ENCODE measurements at regions not wholly inside any gene's neighbourhood (a gene's known extent, or its start where the extent isn't known, plus 50 kb on each side); places are given as distances from the start of the nearest gene placed in this dataset.

GRCh38 chr5:97365163-97365845 is 182.3 kb upstream of the RIOK2 start:
- Histone ChIP-seq H4K5ac (ENCODE audit: low read depth, low read length) (no peak overlapping the region), H2AFZ (replicated peaks; ENCODE audit: low read length, poor library complexity) (no peak overlapping the region), H3K36me3 (ENCODE audit: control insufficient read depth, insufficient read depth, low read length) (no peaks in the 10 kb centered on the region), H3K23ac (ENCODE audit: low read depth, low read length) (no peak overlapping the region), H2AK5ac (ENCODE audit: low read depth, low read length) (no peak overlapping the region), H2BK15ac (ENCODE audit: low read depth, low read length) (no peak overlapping the region), H4K8ac (ENCODE audit: low read depth in 2 of 2, low read length in 2 of 2) (no peak overlapping the region), H3K4me1 (ENCODE audit: control insufficient read depth, insufficient read depth, low read length) (no peaks in the 10 kb centered on the region), H3K79me1 (ENCODE audit: low read depth in 1 of 2, low read length in 2 of 2) (no peaks in the 10 kb centered on the region), H3K27me3 (ENCODE audit: control insufficient read depth, insufficient read depth, low read length) (no peaks in the 10 kb centered on the region), H3K27ac (ENCODE audit: insufficient read depth, low read length) (no peak overlapping the region), H3K18ac (ENCODE audit: low read depth, low read length) (no peak overlapping the region), H4K91ac (ENCODE audit: insufficient read depth, low read depth, low read length) (no peak overlapping the region), H3K9me1 (ENCODE audit: insufficient read depth, low read length) (no peaks in the 10 kb centered on the region), H3K9ac (ENCODE audit: low read depth, low read length) (no peak overlapping the region), H2BK120ac (ENCODE audit: low read depth, low read length) (no peak overlapping the region), H3K14ac (replicated peaks; ENCODE audit: low read depth, low read length) (no peak overlapping the region), H3K9me3 (ENCODE audit: control insufficient read depth, insufficient read depth, low read length) (no peaks in the 10 kb centered on the region), H2AK9ac (replicated peaks; ENCODE audit: low read depth, low read length, poor library complexity) (no peak overlapping the region), H3K4ac (ENCODE audit: low read depth, low read length) (no peak overlapping the region), H2BK5ac (ENCODE audit: low read depth, low read length, poor library complexity, severe bottlenecking) (no peak overlapping the region), H3K56ac (ENCODE audit: extremely low read depth, insufficient read depth, low read length) (no peak overlapping the region), H4K20me1 (ENCODE audit: insufficient read depth, low read length) (no peaks in the 10 kb centered on the region), H3K4me3 (ENCODE audit: insufficient read depth, low read depth, low read length) (no peak overlapping the region), H2BK20ac (ENCODE audit: low read depth, low read length) (no peak overlapping the region), H3K4me2 (ENCODE audit: low read depth, low read length) (no peak overlapping the region)
- dilution Hi-C loops (cut with HindIII; ENCODE audit: low sequenced_read_pairs, unreplicated experiment) (no loop called here), in situ Hi-C loops (cut with MboI; ENCODE audit: low sequenced_read_pairs) (no loop called here), intact Hi-C loops (cut with micrococcal nuclease) (no loop called here)
- ChIA-PET POLR2A (ENCODE audit: unreplicated experiment) (no interaction called here), CTCF (no interaction called here)
- TF ChIP-seq FOS (IDR thresholded peaks at IDR 0.05; ENCODE audit: low read depth, low read length) (no peak), RFX5 (IDR thresholded peaks at IDR 0.05; ENCODE audit: low read depth, low read length) (no peak), NFE2L2 (IDR thresholded peaks at IDR 0.05; ENCODE audit: low read depth, low read length) (no peak), BHLHE40 (IDR thresholded peaks at IDR 0.05; ENCODE audit: low read depth, low read length) (no peak), CHD1 (IDR thresholded peaks at IDR 0.05; ENCODE audit: low read depth, low read length) (no peak), SMC3 (IDR thresholded peaks at IDR 0.05; ENCODE audit: low read depth, low read length) (no peak), CEBPB (IDR thresholded peaks at IDR 0.05; ENCODE audit: low read depth, low read length) (no peak), MXI1 (IDR thresholded peaks at IDR 0.05; ENCODE audit: borderline replicate concordance, low read depth, low read length) (no peak), POLR2A (IDR thresholded peaks at IDR 0.05; ENCODE audit: low read depth, low read length) (no peak), MAFK (IDR thresholded peaks at IDR 0.05; ENCODE audit: low read depth, low read length) (no peak)
- TF ChIP-seq, protein P1, sequence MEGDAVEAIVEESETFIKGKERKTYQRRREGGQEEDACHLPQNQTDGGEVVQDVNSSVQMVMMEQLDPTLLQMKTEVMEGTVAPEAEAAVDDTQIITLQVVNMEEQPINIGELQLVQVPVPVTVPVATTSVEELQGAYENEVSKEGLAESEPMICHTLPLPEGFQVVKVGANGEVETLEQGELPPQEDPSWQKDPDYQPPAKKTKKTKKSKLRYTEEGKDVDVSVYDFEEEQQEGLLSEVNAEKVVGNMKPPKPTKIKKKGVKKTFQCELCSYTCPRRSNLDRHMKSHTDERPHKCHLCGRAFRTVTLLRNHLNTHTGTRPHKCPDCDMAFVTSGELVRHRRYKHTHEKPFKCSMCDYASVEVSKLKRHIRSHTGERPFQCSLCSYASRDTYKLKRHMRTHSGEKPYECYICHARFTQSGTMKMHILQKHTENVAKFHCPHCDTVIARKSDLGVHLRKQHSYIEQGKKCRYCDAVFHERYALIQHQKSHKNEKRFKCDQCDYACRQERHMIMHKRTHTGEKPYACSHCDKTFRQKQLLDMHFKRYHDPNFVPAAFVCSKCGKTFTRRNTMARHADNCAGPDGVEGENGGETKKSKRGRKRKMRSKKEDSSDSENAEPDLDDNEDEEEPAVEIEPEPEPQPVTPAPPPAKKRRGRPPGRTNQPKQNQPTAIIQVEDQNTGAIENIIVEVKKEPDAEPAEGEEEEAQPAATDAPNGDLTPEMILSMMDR (conservative IDR thresholded peaks at IDR 0.05; ENCODE audit: low read depth, low read length), result no peak
- TF ChIP-seq, protein P2, sequence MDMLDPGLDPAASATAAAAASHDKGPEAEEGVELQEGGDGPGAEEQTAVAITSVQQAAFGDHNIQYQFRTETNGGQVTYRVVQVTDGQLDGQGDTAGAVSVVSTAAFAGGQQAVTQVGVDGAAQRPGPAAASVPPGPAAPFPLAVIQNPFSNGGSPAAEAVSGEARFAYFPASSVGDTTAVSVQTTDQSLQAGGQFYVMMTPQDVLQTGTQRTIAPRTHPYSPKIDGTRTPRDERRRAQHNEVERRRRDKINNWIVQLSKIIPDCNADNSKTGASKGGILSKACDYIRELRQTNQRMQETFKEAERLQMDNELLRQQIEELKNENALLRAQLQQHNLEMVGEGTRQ (IDR thresholded peaks at IDR 0.05; ENCODE audit: low read depth, low read length), result no peak
- ATAC-seq (ENCODE audit: low read depth) (no peak), DNase-seq (no peak)
- no TSS peak for BruUV-seq (replicated peaks)
